Vagina (tissue), 2 donors: ENCODE measurements at regions not wholly inside any gene's neighbourhood (a gene's known extent, or its start where the extent isn't known, plus 50 kb on each side); places are given as distances from the start of the nearest gene placed in this dataset.

Experiments used
- POLR2A ChIP-seq, 2 donors: fragments of 450-650 bp; IDR thresholded peaks; one replicate each; pipeline ENCODE4 v1.6.1; 2017; ENCODE audit warnings: antibody characterized with exemption in 2 of 2, mild to moderate bottlenecking in 2 of 2, moderate library complexity in 2 of 2
- TF ChIP-seq, protein P1 (sequence below), 3 experiments: fragments of 450-650 bp in 2 of 3; fragments of 200-600 bp in 1 of 3; sonication (generic) in 1 of 3; IDR thresholded peaks; one replicate each; pipeline ENCODE4 v1.5.1; 2017 to 2019; ENCODE audit warnings: antibody characterized with exemption in 3 of 3, mild to moderate bottlenecking in 2 of 3, moderate library complexity in 2 of 3

DNA sequence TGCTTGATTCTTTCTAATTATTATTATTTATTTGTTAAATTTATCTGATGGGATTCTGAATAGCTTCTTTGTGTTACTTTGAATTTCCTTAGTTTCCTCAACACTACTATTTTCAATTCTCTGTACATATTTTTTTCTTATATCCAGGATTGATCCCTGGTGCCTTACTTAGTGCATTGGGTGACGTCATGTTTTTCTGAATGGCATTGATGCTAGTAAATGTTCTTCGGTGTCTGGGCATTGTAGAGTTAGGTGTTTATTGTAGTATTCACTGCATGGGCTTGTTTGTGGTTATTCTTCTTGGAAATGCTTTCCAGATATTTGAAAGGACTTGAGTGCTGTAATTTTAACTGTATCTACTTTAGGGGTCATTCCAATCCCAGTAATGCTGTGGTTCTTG lies 938.1 kb downstream of the FAM133A start:
- TF ChIP-seq, protein P1, sequence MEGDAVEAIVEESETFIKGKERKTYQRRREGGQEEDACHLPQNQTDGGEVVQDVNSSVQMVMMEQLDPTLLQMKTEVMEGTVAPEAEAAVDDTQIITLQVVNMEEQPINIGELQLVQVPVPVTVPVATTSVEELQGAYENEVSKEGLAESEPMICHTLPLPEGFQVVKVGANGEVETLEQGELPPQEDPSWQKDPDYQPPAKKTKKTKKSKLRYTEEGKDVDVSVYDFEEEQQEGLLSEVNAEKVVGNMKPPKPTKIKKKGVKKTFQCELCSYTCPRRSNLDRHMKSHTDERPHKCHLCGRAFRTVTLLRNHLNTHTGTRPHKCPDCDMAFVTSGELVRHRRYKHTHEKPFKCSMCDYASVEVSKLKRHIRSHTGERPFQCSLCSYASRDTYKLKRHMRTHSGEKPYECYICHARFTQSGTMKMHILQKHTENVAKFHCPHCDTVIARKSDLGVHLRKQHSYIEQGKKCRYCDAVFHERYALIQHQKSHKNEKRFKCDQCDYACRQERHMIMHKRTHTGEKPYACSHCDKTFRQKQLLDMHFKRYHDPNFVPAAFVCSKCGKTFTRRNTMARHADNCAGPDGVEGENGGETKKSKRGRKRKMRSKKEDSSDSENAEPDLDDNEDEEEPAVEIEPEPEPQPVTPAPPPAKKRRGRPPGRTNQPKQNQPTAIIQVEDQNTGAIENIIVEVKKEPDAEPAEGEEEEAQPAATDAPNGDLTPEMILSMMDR (IDR thresholded peaks at IDR 0.05) = no peak
- TF ChIP-seq POLR2A (IDR thresholded peaks at IDR 0.05) = no peak
